Mesenchymal stem cell (in vitro differentiated cells and primary cell): ENCODE measurements at regions not wholly inside any gene's neighbourhood (a gene's known extent, or its start where the extent isn't known, plus 50 kb on each side); places are given as distances from the start of the nearest gene placed in this dataset.

Experiments
- DNase-seq: peaks from one replicate; pipeline ENCODE4 v3.0.0-alpha.2; 2013
- H2AFZ ChIP-seq: one replicate; pipeline ENCODE4 v1.6.1; 2013; ENCODE audit warnings: low read depth, mild to moderate bottlenecking, control low read depth, inconsistent platforms, low read length, moderate library complexity
- H2AK5ac ChIP-seq: 2 replicates; pipeline ENCODE4 v1.6.1; 2013; ENCODE audit warnings: low read length, moderate library complexity, mild to moderate bottlenecking, inconsistent platforms; ENCODE audit not compliant: severe bottlenecking
- H2BK120ac ChIP-seq: one replicate; pipeline ENCODE4 v1.6.1; 2013; ENCODE audit warnings: low read depth, mild to moderate bottlenecking, inconsistent platforms, low read length, moderate library complexity
- H2BK12ac ChIP-seq, 2 experiments: one replicate each; pipeline ENCODE4 v1.6.1; 2013; ENCODE audit warnings: inconsistent platforms in 2 of 2, low read length in 2 of 2, mild to moderate bottlenecking in 2 of 2, moderate library complexity in 2 of 2, control low read depth in 1 of 2
- H2BK15ac ChIP-seq: one replicate; pipeline ENCODE4 v1.6.1; 2013; ENCODE audit warnings: mild to moderate bottlenecking, low read depth, inconsistent platforms; ENCODE audit not compliant: poor library complexity, severe bottlenecking
- H2BK5ac ChIP-seq: 2 replicates; pipeline ENCODE4 v1.6.1; 2013; ENCODE audit warnings: low read depth, mild to moderate bottlenecking, low read length, control low read depth, inconsistent platforms; ENCODE audit not compliant: poor library complexity, severe bottlenecking
- H3K14ac ChIP-seq, 2 experiments: one replicate each; pipeline ENCODE4 v1.6.1; 2013; ENCODE audit warnings: inconsistent platforms in 2 of 2, low read length in 2 of 2, control low read depth in 1 of 2, mild to moderate bottlenecking in 1 of 2, moderate library complexity in 1 of 2
- H3K18ac ChIP-seq, 2 experiments: one replicate each; pipeline ENCODE4 v1.6.1; 2013; ENCODE audit warnings: inconsistent platforms in 2 of 2, low read length in 2 of 2, control low read depth in 1 of 2, low read depth in 1 of 2, mild to moderate bottlenecking in 1 of 2
- H3K23ac ChIP-seq, 2 experiments: one replicate each; pipeline ENCODE4 v1.6.1; 2013; ENCODE audit warnings: inconsistent platforms in 2 of 2, low read length in 2 of 2, mild to moderate bottlenecking in 2 of 2, moderate library complexity in 2 of 2, control low read depth in 1 of 2
- H3K27ac ChIP-seq: 2 replicates; pipeline ENCODE4 v1.5.1; 2013; ENCODE audit warnings: mild to moderate bottlenecking, moderate library complexity, low read length, control low read depth, inconsistent platforms; ENCODE audit not compliant: poor library complexity, severe bottlenecking
- H3K27me3 ChIP-seq, 2 experiments: 2 replicates each; pipeline versions ENCODE4 v1.6.1 to v1.7.0; 2013; ENCODE audit warnings: low read length in 2 of 2, mild to moderate bottlenecking in 2 of 2, moderate library complexity in 2 of 2, control low read depth in 1 of 2, inconsistent platforms in 1 of 2; ENCODE audit not compliant: control insufficient read depth in 1 of 2, insufficient read depth in 1 of 2
- H3K36me3 ChIP-seq, 2 experiments: 2 replicates each; pipeline versions ENCODE4 v1.6.1 to v1.7.0; 2013; ENCODE audit warnings: low read length in 2 of 2, control low read depth in 1 of 2, inconsistent platforms in 1 of 2, low read depth in 1 of 2, mild to moderate bottlenecking in 1 of 2; ENCODE audit not compliant: insufficient read depth in 2 of 2, control insufficient read depth in 1 of 2
- H3K4ac ChIP-seq, 2 experiments: one replicate each; pipeline ENCODE4 v1.6.1; 2013; ENCODE audit warnings: inconsistent platforms in 2 of 2, low read length in 2 of 2, mild to moderate bottlenecking in 2 of 2, moderate library complexity in 2 of 2, control low read depth in 1 of 2, low read depth in 1 of 2
- H3K4me1 ChIP-seq: 2 replicates; pipeline ENCODE4 v1.6.1; 2013; ENCODE audit warnings: low read depth, low read length, control low read depth; ENCODE audit not compliant: control insufficient read depth, insufficient read depth
- H3K4me2 ChIP-seq: 2 replicates; pipeline ENCODE4 v1.6.1; 2013; ENCODE audit warnings: low read length, mild to moderate bottlenecking, inconsistent platforms; ENCODE audit not compliant: poor library complexity, severe bottlenecking
- H3K4me3 ChIP-seq, 2 experiments: 2 replicates each; pipeline versions ENCODE4 v1.5.1 to v1.7.0; 2013; ENCODE audit warnings: low read length in 2 of 2, mild to moderate bottlenecking in 2 of 2, control low read depth in 1 of 2, low read depth in 1 of 2; ENCODE audit not compliant: insufficient read depth in 1 of 2
- H3K79me1 ChIP-seq: replicated peaks from 2 replicates; pipeline ENCODE4 v1.6.1; 2013; ENCODE audit warnings: mild to moderate bottlenecking, control low read depth, low read length, inconsistent platforms; ENCODE audit not compliant: poor library complexity, severe bottlenecking
- H3K9ac ChIP-seq: 2 replicates; pipeline ENCODE4 v1.7.0; 2013; ENCODE audit warnings: mild to moderate bottlenecking, low read length, moderate library complexity
- H3K9me3 ChIP-seq: 2 replicates; pipeline ENCODE4 v1.7.0; 2013; ENCODE audit warnings: mild to moderate bottlenecking, low read length; ENCODE audit not compliant: control insufficient read depth
- H4K8ac ChIP-seq: one replicate; pipeline ENCODE4 v1.6.1; 2013; ENCODE audit warnings: inconsistent platforms, mild to moderate bottlenecking, low read length, moderate library complexity
- H4K91ac ChIP-seq: one replicate; pipeline ENCODE4 v1.6.1; 2013; ENCODE audit warnings: mild to moderate bottlenecking, low read length, inconsistent platforms
- WGBS: methylation state at CpG from one replicate; pipeline ENCODE4 v1.1.7; 2013; ENCODE audit warnings: mixed read lengths; 5-methylcytosine and 5-hydroxymethylcytosine counted together

DNA sequence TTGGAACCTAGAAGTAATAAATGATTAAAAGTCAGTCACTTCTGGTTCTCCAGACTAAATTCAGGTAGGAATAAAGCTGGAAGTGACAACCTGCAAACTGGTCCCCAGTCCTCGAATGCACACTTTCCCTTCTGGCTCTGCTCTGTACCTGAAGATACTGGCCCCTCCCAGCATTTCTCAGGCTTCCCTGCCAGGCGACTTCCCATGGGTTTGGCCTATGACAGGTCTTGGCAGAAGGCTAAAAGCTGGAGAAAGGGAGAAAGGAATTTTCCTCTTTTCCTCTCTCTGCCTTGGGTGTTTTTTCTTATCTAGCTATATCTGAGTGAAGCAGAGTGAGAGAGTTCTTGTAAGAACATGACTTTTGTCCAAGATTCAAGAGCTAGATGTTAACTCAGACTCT, 1005.7 kb downstream of the DTWD2 start:
- Histone ChIP-seq H2AFZ (no peak overlapping the region), H4K8ac (no peak overlapping the region), H3K23ac (no peak overlapping the region), H3K27me3 (no peaks in the 10 kb centered on the region), H3K36me3 (no peaks in the 10 kb centered on the region), H2BK5ac (no peak overlapping the region), H3K79me1 (no peaks in the 10 kb centered on the region), H3K4me1 (no peaks in the 10 kb centered on the region), H2BK15ac (no peak overlapping the region), H2BK12ac (no peak overlapping the region), H2AK5ac (no peak overlapping the region), H3K27ac (no peak overlapping the region), H3K4me3 (no peak overlapping the region), H3K4me2 (no peak overlapping the region), H3K9me3 (no peaks in the 10 kb centered on the region), H3K18ac (no peak overlapping the region), H3K9ac (no peak overlapping the region), H4K91ac (no peak overlapping the region), H2BK120ac (no peak overlapping the region), H3K14ac (no peak overlapping the region), H3K4ac (no peak overlapping the region)
- 60% methylated on average over 1 of the region's 2 CpGs for WGBS
- peak; percentile 2 for DNase-seq

DNA sequence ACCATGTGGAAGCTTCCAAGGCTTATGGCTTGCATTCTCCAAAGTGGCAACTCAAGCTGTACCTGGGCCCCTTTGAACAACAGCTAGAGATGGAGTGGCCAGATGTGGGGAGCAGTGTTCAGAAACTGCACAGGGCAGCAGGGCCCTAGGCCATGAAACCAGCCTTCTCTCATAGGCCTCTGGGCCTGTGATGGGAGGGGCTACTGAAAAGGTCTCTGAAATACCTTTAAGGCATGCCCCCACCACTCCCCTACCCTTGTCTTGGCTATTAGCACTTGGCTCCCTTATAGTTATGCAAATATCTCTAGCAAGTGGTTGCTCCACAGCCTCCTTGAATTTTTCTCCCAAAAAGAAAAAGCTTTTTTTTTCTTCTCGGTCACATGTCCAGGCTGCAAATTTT, 1014.6 kb downstream of the DTWD2 start:
- Histone ChIP-seq H3K9me3 (no peaks in the 10 kb centered on the region), H3K79me1 (no peaks in the 10 kb centered on the region), H2BK120ac (no peak overlapping the region), H3K36me3 (no peaks in the 10 kb centered on the region), H3K9ac (no peak overlapping the region), H3K4ac (no peak overlapping the region), H3K4me3 (no peak overlapping the region), H2AK5ac (no peak overlapping the region), H3K23ac (no peak overlapping the region), H3K27me3 (no peaks in the 10 kb centered on the region), H2BK12ac (no peak overlapping the region), H2BK5ac (no peak overlapping the region), H2AFZ (no peak overlapping the region), H3K18ac (no peak overlapping the region), H3K4me2 (no peak overlapping the region), H3K14ac (no peak overlapping the region), H2BK15ac (no peak overlapping the region), H4K8ac (no peak overlapping the region), H4K91ac (no peak overlapping the region), H3K27ac (no peak overlapping the region), H3K4me1 (no peaks in the 10 kb centered on the region)
- no peak for DNase-seq
- 100% methylated on average over 1 of the region's 1 CpG for WGBS

DNA sequence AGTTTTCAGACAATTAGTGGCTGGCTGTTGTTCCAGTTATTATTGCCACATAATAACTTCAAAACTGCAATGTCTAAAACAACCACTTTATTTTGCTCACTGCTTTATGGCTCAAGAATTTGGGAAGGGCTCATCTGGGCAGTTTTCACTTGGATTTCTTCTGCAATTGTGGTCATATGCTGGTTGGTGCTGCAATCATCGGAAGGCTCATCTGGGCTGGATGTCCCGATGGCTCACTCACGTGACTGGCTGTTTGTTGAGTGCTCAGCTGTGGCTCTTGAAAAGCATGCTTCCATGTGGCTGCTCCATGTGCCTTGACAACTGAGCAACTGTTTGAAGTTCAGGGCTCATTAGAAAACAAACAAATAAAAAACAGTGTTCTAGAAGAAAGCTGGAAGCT, 1032.5 kb downstream of the DTWD2 start:
- H3K14ac ChIP-seq, result no peak overlapping the region
- no peak overlapping the region for H3K27ac ChIP-seq
- no peaks in the 10 kb centered on the region for H3K79me1 ChIP-seq
- H3K4me3 ChIP-seq, result no peak overlapping the region
- H4K8ac ChIP-seq, result no peak overlapping the region
- no peak overlapping the region for H3K4ac ChIP-seq
- H3K18ac ChIP-seq, result no peak overlapping the region
- no peak for DNase-seq
- H2BK15ac ChIP-seq, result no peak overlapping the region
- H2AK5ac ChIP-seq, result no peak overlapping the region
- no peaks in the 10 kb centered on the region for H3K27me3 ChIP-seq
- no peak overlapping the region for H2BK120ac ChIP-seq
- no peak overlapping the region for H4K91ac ChIP-seq
- no peak overlapping the region for H2BK12ac ChIP-seq
- H3K9me3 ChIP-seq, result no peaks in the 10 kb centered on the region
- no peaks in the 10 kb centered on the region for H3K4me1 ChIP-seq
- H3K23ac ChIP-seq, result no peak overlapping the region
- no peak overlapping the region for H3K9ac ChIP-seq
- WGBS, result 94% methylated on average over 3 of the region's 3 CpGs
- H3K4me2 ChIP-seq, result no peak overlapping the region
- no peak overlapping the region for H2AFZ ChIP-seq
- no peak overlapping the region for H2BK5ac ChIP-seq
- H3K36me3 ChIP-seq, result no peaks in the 10 kb centered on the region

DNA sequence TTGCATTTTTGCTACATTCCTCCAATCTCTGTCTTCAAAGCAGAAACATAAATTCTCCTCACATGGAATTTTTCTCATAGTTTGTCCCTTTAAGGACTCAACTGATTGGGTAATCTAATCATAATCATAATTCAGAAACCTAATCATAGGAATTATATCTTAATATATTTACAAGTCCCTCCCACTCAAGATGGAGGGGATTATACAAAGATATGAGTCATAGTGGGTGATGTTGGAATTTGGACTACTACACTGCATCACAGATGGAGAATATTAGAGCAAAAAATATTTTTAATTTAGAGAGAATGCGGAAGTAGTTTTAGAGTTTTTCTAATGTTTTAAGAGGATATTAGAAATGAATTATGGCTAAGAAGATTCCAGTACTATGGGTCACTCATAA, 1034.0 kb downstream of the DTWD2 start:
- H3K36me3 ChIP-seq, result no peaks in the 10 kb centered on the region
- no peaks in the 10 kb centered on the region for H3K9me3 ChIP-seq
- H3K23ac ChIP-seq, result no peak overlapping the region
- no peak overlapping the region for H3K9ac ChIP-seq
- no peak overlapping the region for H4K8ac ChIP-seq
- H3K14ac ChIP-seq, result no peak overlapping the region
- no peak overlapping the region for H3K4me3 ChIP-seq
- no peak overlapping the region for H2BK12ac ChIP-seq
- no peak overlapping the region for H2AK5ac ChIP-seq
- H4K91ac ChIP-seq, result no peak overlapping the region
- H3K4me2 ChIP-seq, result no peak overlapping the region
- H2BK5ac ChIP-seq, result no peak overlapping the region
- H2AFZ ChIP-seq, result no peak overlapping the region
- H3K4me1 ChIP-seq, result no peaks in the 10 kb centered on the region
- no peak overlapping the region for H3K27ac ChIP-seq
- H3K4ac ChIP-seq, result no peak overlapping the region
- no peaks in the 10 kb centered on the region for H3K79me1 ChIP-seq
- 100% methylated on average over 1 of the region's 1 CpG for WGBS
- no peak overlapping the region for H2BK120ac ChIP-seq
- no peaks in the 10 kb centered on the region for H3K27me3 ChIP-seq
- DNase-seq, result no peak
- no peak overlapping the region for H2BK15ac ChIP-seq
- H3K18ac ChIP-seq, result no peak overlapping the region
